AG04449 (cell line): ENCODE measurements at regions not wholly inside any gene's neighbourhood (a gene's known extent, or its start where the extent isn't known, plus 50 kb on each side); places are given as distances from the start of the nearest gene placed in this dataset.

Source experiments
- CTCF ChIA-PET: fragments of 350-600 bp; formaldehyde crosslinking; extraction: SDS; loops from one replicate; lab custom pipeline; 2021; ENCODE audit warnings: antibody characterized with exemption; lab: Yijun Ruan, JAX
- POLR2A ChIA-PET: fragments of 400-600, 350-600 bp; formaldehyde crosslinking; extraction: SDS; loops from one replicate; lab custom pipeline; 2020; ENCODE audit warnings: antibody characterized with exemption, inconsistent platforms; lab: Yijun Ruan, JAX
- DNase-seq: peaks from one replicate; pipeline ENCODE4 v3.0.0-alpha.2; 2010; ENCODE audit warnings: low read depth, low spot score
- H3K4me3 ChIP-seq: 2 replicates; pipeline ENCODE4 v1.5.1; 2011; ENCODE audit warnings: low read depth, mild to moderate bottlenecking, control low read depth, low read length
- CTCF ChIP-seq: IDR thresholded peaks from one replicate; pipeline ENCODE4 v1.5.1; 2011; ENCODE audit warnings: mild to moderate bottlenecking, moderate library complexity, low read length, control low read depth, inconsistent platforms; ENCODE audit not compliant: insufficient read depth; ENCODE audit errors: missing control alignments

- no peak for TF ChIP-seq CTCF
- DNase-seq: no peak
- ChIA-PET POLR2A (no interaction called here), CTCF (no interaction called here)
- no peak overlapping the region for H3K4me3 ChIP-seq
These were observed 965.5 kb upstream of the IGFBP7 start for GRCh38 chr4:58075724-58076123.

GRCh38 chr4:58074382-58074781 lies 964.2 kb upstream of the IGFBP7 start:
- no peak overlapping the region for H3K4me3 ChIP-seq
- ChIA-PET POLR2A (no interaction called here), CTCF (no interaction called here)
- TF ChIP-seq CTCF: no peak
- DNase-seq: no peak

DNA sequence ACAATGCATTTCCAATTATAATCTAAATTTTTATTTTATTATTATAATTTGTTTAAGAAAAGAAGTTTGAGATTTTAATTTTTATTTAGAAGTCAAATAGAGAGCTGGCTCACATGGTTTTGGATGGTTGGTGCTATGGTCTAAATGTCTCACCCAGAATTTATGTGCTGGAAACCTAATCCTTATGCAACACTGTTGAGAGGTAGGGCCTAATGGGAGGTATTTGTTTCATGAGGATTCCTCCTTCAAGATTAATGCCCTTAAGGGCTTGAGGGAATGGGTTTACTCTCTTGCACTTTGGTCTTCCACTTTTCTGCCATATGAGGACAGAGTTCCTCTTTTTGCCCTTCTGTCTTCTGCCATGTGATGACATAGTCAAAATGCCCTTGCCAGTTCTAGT lies 960.5 kb upstream of the IGFBP7 start:
- H3K4me3 ChIP-seq: no peak overlapping the region
- CTCF ChIA-PET: no interaction called here
- POLR2A ChIA-PET: no interaction called here
- TF ChIP-seq CTCF: no peak
- no peak for DNase-seq

DNA sequence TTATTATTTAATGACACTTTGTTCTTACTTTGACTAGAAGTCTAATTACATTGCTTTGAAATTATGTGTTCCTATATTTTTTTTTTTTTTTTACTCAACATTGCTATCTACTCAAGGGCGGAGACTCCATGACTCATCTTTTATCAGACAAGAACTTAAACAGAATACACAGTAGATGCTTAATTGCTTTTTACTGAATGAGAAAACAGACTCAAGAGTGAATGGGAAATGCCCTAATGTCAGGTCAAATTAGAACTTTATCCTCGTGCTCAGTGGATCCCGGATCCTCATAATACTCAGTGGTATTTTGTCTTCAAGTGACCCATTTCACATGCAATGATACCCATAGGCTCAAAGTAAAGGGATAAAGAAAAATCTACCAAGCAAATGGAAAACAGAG lies 954.5 kb upstream of the IGFBP7 start:
- CTCF ChIA-PET: no interaction called here
- no peak for TF ChIP-seq CTCF
- no peak for DNase-seq
- no peak overlapping the region for H3K4me3 ChIP-seq
- POLR2A ChIA-PET: no interaction called here

- no peak for TF ChIP-seq CTCF
- POLR2A ChIA-PET: no interaction called here
- no peak overlapping the region for H3K4me3 ChIP-seq
- DNase-seq: no peak
- CTCF ChIA-PET: no interaction called here
These were observed 953.4 kb upstream of the IGFBP7 start for GRCh38 chr4:58063404-58064160.

DNA sequence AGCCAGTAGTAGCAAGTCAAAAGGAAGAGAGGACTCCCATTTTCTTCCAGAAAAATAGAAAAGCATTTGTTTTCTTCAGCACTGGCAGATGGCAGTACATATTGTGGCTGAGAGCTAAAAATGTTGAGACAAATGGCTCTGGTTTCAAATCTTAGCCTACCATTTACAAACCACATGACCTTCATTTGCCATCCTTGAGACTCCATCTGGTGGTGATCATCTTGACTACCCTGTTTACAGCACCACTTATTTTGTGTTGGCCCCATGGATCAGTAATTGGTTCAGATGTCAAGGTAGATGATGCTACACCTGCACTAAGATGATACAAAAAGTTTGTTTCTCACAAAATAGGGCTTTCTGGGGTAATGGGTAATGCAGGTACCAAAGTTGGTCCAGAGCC lies 951.8 kb upstream of the IGFBP7 start:
- no peak for TF ChIP-seq CTCF
- CTCF ChIA-PET: interaction anchor here (1.8 kb wide), 1 partner anchor 899 kb away, joined by 4 read pairs; no protein-coding TSS in a partner anchor
- no peak for DNase-seq
- POLR2A ChIA-PET: no interaction called here
- no peak overlapping the region for H3K4me3 ChIP-seq
